Spleen (tissue), 7 donors: ENCODE measurements at regions not wholly inside any gene's neighbourhood (a gene's known extent, or its start where the extent isn't known, plus 50 kb on each side); places are given as distances from the start of the nearest gene placed in this dataset.

Experiments
- POLR2A ChIP-seq, 3 donors: fragments of 450-650 bp; IDR thresholded peaks; one replicate each; pipeline ENCODE4 v1.5.1; 2017; ENCODE audit warnings: antibody characterized with exemption in 3 of 3, mild to moderate bottlenecking in 1 of 3
- POLR2AphosphoS5 ChIP-seq, 3 donors: sonication (generic); formaldehyde crosslinking; IDR thresholded peaks; one replicate each; pipeline ENCODE4 v1.5.1; 2017; ENCODE audit warnings: antibody characterized with exemption in 3 of 3
- TF ChIP-seq, protein P1 (sequence below), 11 experiments: fragments of 200-600 bp in 7 of 11; fragments of 450-650 bp in 4 of 11; sonication (generic) in 4 of 11; IDR thresholded peaks in 8 of 11; conservative IDR thresholded peaks in 3 of 11; 1 replicate in 7 of 11; 2 replicates in 4 of 11; pipeline versions ENCODE4 v1.4.0 to v1.8.0; 2016 to 2021; ENCODE audit warnings: antibody characterized with exemption in 11 of 11, inconsistent platforms in 4 of 11, mild to moderate bottlenecking in 1 of 11
- donor health status: DM: no; HTN: no; CAD: no; lungs with moderate emphysema.
- donor health status: DM: no; HTN: no; CAD: no.
- donor health status: DM: no; HTN: no; CAD: no.

DNA sequence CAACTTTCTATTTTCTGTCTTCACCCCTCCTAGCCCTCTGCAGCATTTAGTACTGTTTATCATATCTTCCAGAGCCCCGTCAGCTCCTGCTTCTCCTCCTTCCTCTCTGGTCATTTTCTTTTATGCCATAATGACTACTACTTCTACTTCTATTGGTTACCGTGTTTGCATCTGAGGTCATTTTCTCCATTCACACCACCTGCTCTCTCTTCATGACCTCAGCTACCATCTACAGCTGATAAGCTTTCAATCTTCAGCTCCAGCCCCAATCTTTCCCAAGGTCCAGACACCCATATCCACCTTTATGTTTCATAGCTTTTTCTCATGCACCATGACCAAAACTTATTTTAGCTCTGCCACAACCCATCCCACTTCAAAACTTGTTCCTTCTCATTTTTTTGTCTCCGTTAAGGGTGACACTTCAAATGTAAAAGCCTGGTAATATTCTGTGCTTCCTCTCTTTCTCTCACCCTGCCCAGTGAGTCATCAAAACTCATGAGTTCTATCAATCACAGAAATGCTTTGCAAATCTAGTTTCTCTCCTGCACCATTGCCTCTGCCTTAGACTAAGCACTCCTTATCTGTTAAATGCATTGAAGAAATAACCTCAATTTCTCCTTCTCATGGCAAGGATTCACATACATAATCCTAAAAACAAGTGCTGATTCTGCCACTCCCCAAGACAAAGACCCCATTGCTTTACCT lies 71.3 kb upstream of the IQCM start:
- TF ChIP-seq, protein P1, sequence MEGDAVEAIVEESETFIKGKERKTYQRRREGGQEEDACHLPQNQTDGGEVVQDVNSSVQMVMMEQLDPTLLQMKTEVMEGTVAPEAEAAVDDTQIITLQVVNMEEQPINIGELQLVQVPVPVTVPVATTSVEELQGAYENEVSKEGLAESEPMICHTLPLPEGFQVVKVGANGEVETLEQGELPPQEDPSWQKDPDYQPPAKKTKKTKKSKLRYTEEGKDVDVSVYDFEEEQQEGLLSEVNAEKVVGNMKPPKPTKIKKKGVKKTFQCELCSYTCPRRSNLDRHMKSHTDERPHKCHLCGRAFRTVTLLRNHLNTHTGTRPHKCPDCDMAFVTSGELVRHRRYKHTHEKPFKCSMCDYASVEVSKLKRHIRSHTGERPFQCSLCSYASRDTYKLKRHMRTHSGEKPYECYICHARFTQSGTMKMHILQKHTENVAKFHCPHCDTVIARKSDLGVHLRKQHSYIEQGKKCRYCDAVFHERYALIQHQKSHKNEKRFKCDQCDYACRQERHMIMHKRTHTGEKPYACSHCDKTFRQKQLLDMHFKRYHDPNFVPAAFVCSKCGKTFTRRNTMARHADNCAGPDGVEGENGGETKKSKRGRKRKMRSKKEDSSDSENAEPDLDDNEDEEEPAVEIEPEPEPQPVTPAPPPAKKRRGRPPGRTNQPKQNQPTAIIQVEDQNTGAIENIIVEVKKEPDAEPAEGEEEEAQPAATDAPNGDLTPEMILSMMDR (IDR thresholded peaks at IDR 0.05 in 8 of 11, conservative IDR thresholded peaks at IDR 0.05 in 3 of 11), result no peak
- TF ChIP-seq POLR2A (IDR thresholded peaks at IDR 0.05) (no peak), POLR2AphosphoS5 (IDR thresholded peaks at IDR 0.05) (no peak)
